Inflammatory macrophage treated with lipopolysaccharide for 1 hour (primary cell): ENCODE measurements at regions not wholly inside any gene's neighbourhood (a gene's known extent, or its start where the extent isn't known, plus 50 kb on each side); places are given as distances from the start of the nearest gene placed in this dataset.
"Not testable (repeated sequence)": the region's sequence is repeated elsewhere in the genome, so short reads cannot be mapped to it uniquely, and the experiment has no call there.

Source experiments
- DNase-seq, 2 donors: peaks; one replicate each; pipeline ENCODE4 v3.0.0-alpha.2; 2020 to 2022

GRCh38 chr20:30675988-30676564 lies 581.4 kb upstream of the DEFB115 start:
- DNase-seq = not testable (repeated sequence)

GRCh38 chr20:30682236-30682635 lies 575.2 kb upstream of the DEFB115 start:
- DNase-seq = not testable (repeated sequence)

GRCh38 chr20:30712861-30713260 lies 544.6 kb upstream of the DEFB115 start:
- not testable (repeated sequence) for DNase-seq

- not testable (repeated sequence) for DNase-seq
Measured at GRCh38 chr20:30719415-30720199, 537.9 kb upstream of the DEFB115 start.

GRCh38 chr20:30723511-30723910 lies 534.0 kb upstream of the DEFB115 start:
- not testable (repeated sequence) for DNase-seq

DNA sequence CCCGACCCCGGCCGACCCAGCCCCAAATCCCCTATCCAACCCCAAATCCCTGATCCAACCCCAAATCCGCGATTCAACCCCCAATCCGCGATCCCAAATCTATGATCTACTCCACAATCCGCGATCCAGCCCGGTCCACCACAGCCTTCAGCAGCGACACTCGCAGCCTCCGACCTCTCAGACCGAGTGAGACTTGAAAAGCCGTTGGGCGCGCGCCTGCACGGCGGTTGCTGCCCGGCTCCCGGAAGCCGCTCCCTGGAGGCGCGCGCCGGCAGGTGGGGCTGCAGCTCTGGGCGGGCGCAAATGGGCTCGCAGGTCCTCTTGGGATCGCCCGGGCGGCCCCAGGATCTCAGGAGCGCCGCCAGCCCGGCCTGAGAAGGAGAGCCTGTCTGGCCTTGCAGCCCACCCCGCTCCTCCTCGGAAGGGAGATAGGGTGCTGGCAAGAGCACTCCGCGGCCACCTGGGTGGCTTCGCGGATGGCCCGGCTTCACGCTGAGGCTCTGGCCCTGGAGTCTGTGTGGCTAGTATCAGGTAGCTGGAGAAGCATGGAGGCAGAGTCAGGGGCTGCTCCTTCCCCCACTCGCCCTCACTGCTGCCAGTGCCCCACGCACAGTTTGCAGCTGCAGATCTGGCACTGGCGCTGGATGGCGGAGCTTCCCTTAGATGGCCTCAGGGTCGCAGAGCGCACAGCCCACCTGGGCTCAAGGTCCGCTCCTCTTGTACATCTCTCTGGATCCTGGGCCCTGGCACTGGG lies 533.4 kb upstream of the DEFB115 start:
- DNase-seq = not testable (repeated sequence)

GRCh38 chr20:30724688-30725074 lies 532.8 kb upstream of the DEFB115 start:
- not testable (repeated sequence) for DNase-seq

- not testable (repeated sequence) for DNase-seq
Measured at GRCh38 chr20:30725188-30725587, 532.3 kb upstream of the DEFB115 start.

- DNase-seq = not testable (repeated sequence)
Measured at GRCh38 chr20:30728271-30728885, 529.1 kb upstream of the DEFB115 start.
